Uterus (tissue), 3 donors: ENCODE measurements at regions not wholly inside any gene's neighbourhood (a gene's known extent, or its start where the extent isn't known, plus 50 kb on each side); places are given as distances from the start of the nearest gene placed in this dataset.

Experiments used
- DNase-seq, 2 donors: peaks; one replicate each; pipeline ENCODE4 v3.0.0-alpha.2; 2019 to 2020
- H3K27ac ChIP-seq, 2 donors: fragments of 200-600 bp; sonication (generic); 1 replicate in 1 of 2; 2 replicates in 1 of 2; pipeline ENCODE4 v1.5.1; 2016 to 2018
- H3K27me3 ChIP-seq, 2 donors: fragments of 200-600 bp; sonication (generic); one replicate each; pipeline ENCODE4 v1.5.1; 2018 to 2019; ENCODE audit warnings: control low read depth in 1 of 2
- H3K36me3 ChIP-seq, 2 donors: fragments of 200-600 bp; sonication (generic); one replicate each; pipeline ENCODE4 v1.5.1; 2019; ENCODE audit warnings: control low read depth in 1 of 2
- H3K4me1 ChIP-seq, 2 donors: fragments of 200-600 bp; sonication (generic); one replicate each; pipeline ENCODE4 v1.5.1; 2018 to 2019; ENCODE audit warnings: control low read depth in 1 of 2
- H3K4me3 ChIP-seq, 2 donors: fragments of 200-600 bp; sonication (generic); 1 replicate in 1 of 2; 2 replicates in 1 of 2; pipeline ENCODE4 v1.5.1; 2018 to 2019; ENCODE audit warnings: mild to moderate bottlenecking in 1 of 2
- H3K9me3 ChIP-seq, 2 donors: fragments of 200-600 bp; sonication (generic); one replicate each; pipeline ENCODE4 v1.5.1; 2019; ENCODE audit warnings: control low read depth in 1 of 2
- POLR2A ChIP-seq, 2 donors: fragments of 450-650 bp; IDR thresholded peaks; one replicate each; pipeline ENCODE4 v1.6.1; 2016; ENCODE audit warnings: antibody characterized with exemption in 2 of 2, mild to moderate bottlenecking in 1 of 2, moderate library complexity in 1 of 2
- intact Hi-C: fragments of 100-400 bp; cut with DNase I; formaldehyde crosslinking; loops from one replicate; pipeline ENCODE4 v1.15.1; 2023; ENCODE audit warnings: low total_unique reads
- TF ChIP-seq, protein P1 (sequence below), 4 experiments: fragments of 200-600 bp in 2 of 4; fragments of 450-650 bp in 2 of 4; sonication (generic) in 2 of 4; IDR thresholded peaks; one replicate each; pipeline ENCODE4 v1.5.1; 2016 to 2019; ENCODE audit warnings: antibody characterized with exemption in 4 of 4, mild to moderate bottlenecking in 2 of 4, moderate library complexity in 1 of 4
- donor health status: DM: yes; HTN: yes; CAD: no.

DNA sequence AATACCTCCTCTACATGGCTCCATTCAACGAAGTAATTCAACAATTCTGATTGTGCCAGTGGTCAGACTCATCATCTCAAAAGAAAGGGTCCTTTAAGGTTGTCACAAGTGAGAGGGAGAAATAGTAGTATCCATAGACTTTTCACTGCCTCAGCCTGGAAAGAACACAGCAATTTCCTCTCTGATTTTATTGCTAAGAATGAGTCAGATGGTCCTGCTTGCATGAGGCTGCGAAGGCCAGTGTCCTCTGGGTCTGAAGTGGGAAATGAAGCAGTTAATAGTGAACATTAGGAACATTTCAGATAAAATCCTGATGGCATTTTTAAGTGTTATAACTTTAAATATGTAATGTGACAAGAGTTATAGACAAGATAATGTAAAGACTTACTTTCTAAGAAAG is 979.0 kb downstream of the EFNA5 start:
- H3K9me3 ChIP-seq, result no peaks in the 10 kb centered on the region
- no peaks in the 10 kb centered on the region for H3K27me3 ChIP-seq
- no peak overlapping the region for H3K4me3 ChIP-seq
- H3K36me3 ChIP-seq, result no peaks in the 10 kb centered on the region
- TF ChIP-seq, protein P1, sequence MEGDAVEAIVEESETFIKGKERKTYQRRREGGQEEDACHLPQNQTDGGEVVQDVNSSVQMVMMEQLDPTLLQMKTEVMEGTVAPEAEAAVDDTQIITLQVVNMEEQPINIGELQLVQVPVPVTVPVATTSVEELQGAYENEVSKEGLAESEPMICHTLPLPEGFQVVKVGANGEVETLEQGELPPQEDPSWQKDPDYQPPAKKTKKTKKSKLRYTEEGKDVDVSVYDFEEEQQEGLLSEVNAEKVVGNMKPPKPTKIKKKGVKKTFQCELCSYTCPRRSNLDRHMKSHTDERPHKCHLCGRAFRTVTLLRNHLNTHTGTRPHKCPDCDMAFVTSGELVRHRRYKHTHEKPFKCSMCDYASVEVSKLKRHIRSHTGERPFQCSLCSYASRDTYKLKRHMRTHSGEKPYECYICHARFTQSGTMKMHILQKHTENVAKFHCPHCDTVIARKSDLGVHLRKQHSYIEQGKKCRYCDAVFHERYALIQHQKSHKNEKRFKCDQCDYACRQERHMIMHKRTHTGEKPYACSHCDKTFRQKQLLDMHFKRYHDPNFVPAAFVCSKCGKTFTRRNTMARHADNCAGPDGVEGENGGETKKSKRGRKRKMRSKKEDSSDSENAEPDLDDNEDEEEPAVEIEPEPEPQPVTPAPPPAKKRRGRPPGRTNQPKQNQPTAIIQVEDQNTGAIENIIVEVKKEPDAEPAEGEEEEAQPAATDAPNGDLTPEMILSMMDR (IDR thresholded peaks at IDR 0.05), result no peak
- TF ChIP-seq POLR2A (IDR thresholded peaks at IDR 0.05), result no peak
- H3K4me1 ChIP-seq, result no peaks in the 10 kb centered on the region
- intact Hi-C loops, result no loop called here
- no peak overlapping the region for H3K27ac ChIP-seq
- no peak for DNase-seq

DNA sequence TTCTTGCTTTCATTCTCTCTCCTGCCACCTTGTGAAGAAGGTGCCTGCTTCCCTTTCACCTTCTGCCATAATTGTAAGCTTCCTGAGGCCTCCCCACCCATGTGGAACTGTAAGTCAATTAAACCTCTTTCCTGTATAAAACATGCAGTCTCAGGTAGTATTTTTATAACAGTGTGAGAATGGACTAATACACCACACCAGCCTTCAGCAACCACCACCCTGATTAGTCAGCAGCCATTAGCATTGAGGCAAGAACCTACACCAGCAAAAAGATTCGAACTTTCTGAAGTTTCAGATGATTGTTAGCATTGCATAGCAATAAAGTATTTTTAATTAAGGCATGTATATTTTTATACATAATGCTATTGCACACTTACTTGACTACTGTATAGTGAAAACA is 980.2 kb downstream of the EFNA5 start:
- no peaks in the 10 kb centered on the region for H3K4me1 ChIP-seq
- no peaks in the 10 kb centered on the region for H3K27me3 ChIP-seq
- H3K27ac ChIP-seq, result no peak overlapping the region
- no peak for TF ChIP-seq POLR2A (IDR thresholded peaks at IDR 0.05)
- TF ChIP-seq, protein P1 (IDR thresholded peaks at IDR 0.05), result no peak
- no peaks in the 10 kb centered on the region for H3K36me3 ChIP-seq
- H3K4me3 ChIP-seq, result no peak overlapping the region
- no peak for DNase-seq
- intact Hi-C loops, result no loop called here
- no peaks in the 10 kb centered on the region for H3K9me3 ChIP-seq

DNA sequence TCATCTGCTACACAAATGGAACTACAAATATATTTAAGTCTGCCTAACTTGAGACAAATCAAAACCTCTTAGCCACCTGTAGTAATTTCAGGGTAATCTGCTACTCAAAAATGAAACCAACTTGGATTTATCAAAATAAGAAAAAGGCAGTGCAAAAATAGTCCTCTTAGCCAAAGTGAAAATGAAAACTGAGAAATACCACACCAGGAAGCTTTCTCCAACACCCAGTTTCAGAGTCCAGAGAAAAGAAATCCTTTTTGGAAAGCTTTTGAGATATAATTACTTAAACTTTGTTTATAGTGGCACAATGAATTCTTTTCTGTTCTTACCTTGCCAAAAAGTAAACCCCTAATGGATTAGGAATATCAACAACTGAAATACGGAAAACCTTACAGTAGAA is 990.4 kb downstream of the EFNA5 start:
- TF ChIP-seq POLR2A (IDR thresholded peaks at IDR 0.05), result no peak
- TF ChIP-seq, protein P1 (IDR thresholded peaks at IDR 0.05), result no peak
- no peaks in the 10 kb centered on the region for H3K36me3 ChIP-seq
- H3K27ac ChIP-seq, result no peak overlapping the region
- DNase-seq, result no peak
- no peak overlapping the region for H3K4me3 ChIP-seq
- H3K4me1 ChIP-seq, result no peaks in the 10 kb centered on the region
- H3K27me3 ChIP-seq, result no peaks in the 10 kb centered on the region
- H3K9me3 ChIP-seq, result no peaks in the 10 kb centered on the region
- intact Hi-C loops, result no loop called here

DNA sequence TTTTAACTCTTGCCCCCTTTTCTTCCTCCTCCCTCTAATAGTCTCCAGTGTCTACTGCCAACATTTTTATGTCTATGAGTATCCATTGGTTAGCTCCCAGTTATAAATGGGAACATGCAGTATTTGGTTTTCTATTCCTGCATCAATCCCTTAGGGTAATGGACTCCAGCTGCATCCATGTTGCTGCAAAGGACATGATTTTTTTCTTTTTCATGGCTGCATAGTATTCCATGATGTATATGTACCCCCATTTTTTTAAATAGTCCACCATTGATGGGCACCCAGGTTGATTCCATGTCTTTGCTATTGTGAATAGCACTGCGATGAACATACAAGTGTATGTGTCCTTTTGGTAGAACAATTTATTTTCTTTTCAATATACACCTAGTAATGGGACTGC is 993.7 kb downstream of the EFNA5 start:
- no peaks in the 10 kb centered on the region for H3K9me3 ChIP-seq
- no peaks in the 10 kb centered on the region for H3K36me3 ChIP-seq
- H3K4me3 ChIP-seq, result no peak overlapping the region
- H3K4me1 ChIP-seq, result no peaks in the 10 kb centered on the region
- DNase-seq, result no peak
- H3K27ac ChIP-seq, result no peak overlapping the region
- intact Hi-C loops, result no loop called here
- TF ChIP-seq POLR2A (IDR thresholded peaks at IDR 0.05), result no peak
- TF ChIP-seq, protein P1 (IDR thresholded peaks at IDR 0.05), result no peak
- no peaks in the 10 kb centered on the region for H3K27me3 ChIP-seq

DNA sequence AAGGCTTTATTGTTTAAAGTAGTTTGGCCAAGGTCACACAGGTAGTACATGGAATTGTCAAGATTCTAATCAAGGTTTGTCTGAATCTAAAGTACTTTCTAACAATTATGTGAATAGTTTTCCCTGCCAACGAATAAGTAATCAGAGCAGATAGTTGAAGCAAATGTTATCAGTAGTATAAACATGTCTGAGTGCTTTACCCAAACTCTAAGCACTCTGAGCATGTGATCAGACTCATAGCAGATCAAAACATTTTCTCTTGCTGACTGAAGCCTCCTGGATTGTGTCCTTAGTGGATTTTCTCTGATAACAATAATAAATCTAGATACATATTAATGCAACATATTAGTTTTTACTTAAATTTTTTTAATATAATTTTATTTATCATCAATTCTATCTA is 995.0 kb downstream of the EFNA5 start:
- Histone ChIP-seq H3K4me3 (no peak overlapping the region), H3K27ac (no peak overlapping the region), H3K4me1 (no peaks in the 10 kb centered on the region), H3K36me3 (no peaks in the 10 kb centered on the region), H3K27me3 (no peaks in the 10 kb centered on the region), H3K9me3 (no peaks in the 10 kb centered on the region)
- intact Hi-C loops, result no loop called here
- no peak for DNase-seq
- TF ChIP-seq, protein P1 (IDR thresholded peaks at IDR 0.05), result no peak
- no peak for TF ChIP-seq POLR2A (IDR thresholded peaks at IDR 0.05)
